GM18867 (cell line): ENCODE measurements at regions not wholly inside any gene's neighbourhood (a gene's known extent, or its start where the extent isn't known, plus 50 kb on each side); places are given as distances from the start of the nearest gene placed in this dataset.
"Not testable (repeated sequence)": the region's sequence is repeated elsewhere in the genome, so short reads cannot be mapped to it uniquely, and the experiment has no call there.

ENCODE experiments used
- ATAC-seq: cut with Tn5 transposase; IDR thresholded peaks from one replicate; pipeline ENCODE4 v1.9.1; 2021; ENCODE audit warnings: mild to moderate bottlenecking, moderate library complexity; ENCODE audit not compliant: unreplicated experiment

DNA sequence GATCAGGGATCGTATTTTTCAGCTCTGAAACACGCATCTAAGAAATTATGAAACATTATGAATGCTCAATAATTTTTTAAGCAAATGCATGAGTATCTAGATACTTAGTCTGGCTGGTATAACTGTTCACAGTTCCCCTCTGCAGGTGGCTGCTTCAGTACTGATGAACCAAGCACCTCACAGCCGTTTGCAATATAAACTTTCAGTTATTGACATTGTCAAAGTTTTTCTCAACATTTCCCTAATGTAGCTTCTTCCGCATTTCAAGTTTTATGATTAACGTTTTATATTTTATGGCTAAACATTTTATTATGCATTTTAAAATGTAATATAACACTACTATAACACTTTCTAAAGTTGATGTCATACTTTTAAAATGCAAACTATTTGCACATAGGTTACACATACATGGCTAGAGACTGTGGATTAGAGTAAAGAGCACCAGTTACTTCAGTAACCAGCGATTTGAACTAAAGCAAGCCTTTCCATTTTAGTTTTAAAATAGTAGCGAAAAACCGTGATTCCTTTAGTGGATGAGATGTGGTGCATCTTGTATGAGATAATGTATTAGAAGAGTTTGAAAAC is 495.4 kb downstream of the XIRP2 start:
- no peak for ATAC-seq

DNA sequence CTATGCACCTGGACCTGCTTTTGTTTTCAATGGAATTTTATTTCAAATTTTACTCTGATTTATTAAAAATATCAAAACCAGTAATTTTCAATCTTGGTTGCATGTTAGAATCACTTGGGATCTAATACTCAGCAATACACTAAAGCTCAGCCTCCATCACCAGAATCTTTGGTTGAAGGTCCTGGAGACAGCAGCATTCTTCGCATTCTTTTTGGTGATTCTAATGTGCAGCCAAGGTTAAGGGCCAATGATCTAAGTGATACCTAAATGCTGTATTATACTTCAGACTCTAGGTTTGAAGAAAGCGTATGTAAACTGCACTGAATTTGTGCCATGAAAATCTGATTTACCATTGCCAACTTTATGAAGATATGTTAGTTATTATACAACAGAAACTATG is 493.1 kb downstream of the XIRP2 start:
- ATAC-seq: no peak

DNA sequence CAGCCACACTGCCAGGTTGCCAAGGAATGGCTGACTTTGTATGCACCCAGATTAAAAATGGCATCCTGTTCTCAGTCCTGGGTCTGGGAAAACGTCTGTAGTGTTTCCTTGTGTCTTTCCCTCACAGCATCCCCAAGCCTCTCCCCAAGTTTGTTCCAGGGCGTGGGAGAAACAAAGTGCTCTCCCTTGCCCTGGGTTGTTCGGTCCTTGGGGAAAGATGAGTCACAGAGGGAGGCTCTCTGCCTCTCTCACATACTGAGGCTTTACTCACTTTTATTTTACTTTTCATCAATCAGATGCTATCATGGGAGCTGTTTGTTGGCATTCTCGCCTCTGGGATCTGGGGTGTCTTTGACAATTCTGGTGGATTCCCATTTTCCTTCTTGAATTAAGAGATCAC is 492.3 kb downstream of the XIRP2 start:
- ATAC-seq: no peak

DNA sequence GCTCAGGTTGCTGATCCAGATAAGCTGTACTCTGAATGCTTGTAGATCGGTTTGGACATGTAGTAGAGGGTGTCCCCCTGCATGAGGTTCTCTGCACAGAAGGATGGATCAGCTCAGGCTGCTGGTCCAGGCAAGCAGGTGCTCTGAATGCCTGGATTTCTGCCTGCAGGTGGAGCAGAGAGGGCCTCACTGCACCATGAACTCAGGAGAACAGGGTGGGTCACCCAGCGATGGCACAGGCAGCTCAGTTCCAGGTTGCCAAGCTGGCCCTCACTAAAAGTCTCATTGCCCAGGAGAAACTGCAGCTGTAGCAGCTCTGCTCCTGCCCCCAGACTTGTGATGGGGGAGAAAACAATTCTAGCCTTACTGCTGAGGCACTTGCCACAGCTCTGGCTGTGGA is 491.8 kb downstream of the XIRP2 start:
- ATAC-seq: no peak

DNA sequence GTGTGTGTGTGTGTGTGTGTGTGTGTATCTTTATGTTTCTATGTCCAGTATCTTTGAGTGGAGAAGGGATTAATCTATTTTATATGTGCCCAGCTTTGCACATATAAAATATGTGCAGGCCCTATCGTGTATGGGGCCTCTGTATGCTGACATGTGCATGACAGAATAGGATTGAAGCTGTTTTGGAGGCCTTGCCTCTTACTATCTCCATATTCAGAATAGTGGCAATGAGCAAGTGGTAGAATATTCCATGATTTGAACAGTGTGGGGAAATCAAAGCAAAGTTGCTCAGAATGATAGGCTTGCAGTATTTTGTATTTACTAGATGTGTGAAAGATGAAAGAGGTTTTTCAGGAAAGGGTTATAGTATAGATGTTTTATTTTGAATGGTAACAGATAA is 480.8 kb downstream of the XIRP2 start:
- ATAC-seq: no peak

DNA sequence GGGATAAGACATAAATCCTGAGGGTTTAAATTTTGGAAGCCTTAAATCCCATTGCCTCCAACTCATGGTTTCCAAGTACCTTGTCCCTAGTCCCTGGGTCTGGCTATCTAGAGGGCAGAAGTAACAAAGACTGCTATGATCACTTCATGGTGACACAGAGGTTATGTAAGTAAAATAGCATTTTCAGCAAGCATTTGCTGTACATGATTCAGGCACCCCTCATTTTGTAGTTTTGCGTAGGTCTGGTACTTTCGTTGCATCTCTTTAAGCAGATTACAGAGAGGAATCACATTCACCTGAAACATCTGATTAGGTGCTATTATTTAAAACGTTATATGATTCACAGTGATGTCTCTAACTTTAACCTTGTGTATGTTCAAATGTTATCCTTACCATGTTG is 480.1 kb downstream of the XIRP2 start:
- ATAC-seq: no peak

DNA sequence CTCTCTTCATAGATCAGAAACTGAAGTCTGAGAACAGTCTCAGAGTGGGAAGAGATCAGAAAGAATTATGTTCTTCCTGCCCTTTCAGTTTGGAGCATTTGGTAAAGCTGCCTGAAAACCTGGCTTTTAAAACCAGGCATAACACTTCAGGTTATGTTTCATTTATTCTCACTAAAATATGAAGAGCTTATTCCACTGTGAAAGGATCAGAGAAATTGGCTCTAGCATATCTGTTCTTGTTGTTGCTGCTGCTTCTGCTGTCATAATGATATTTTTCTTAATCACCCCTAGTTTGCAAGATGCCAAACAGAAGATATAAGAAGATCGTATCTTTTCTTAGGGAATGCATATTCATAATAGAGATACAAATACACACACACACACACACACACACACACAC is 476.9 kb downstream of the XIRP2 start:
- ATAC-seq: no peak

DNA sequence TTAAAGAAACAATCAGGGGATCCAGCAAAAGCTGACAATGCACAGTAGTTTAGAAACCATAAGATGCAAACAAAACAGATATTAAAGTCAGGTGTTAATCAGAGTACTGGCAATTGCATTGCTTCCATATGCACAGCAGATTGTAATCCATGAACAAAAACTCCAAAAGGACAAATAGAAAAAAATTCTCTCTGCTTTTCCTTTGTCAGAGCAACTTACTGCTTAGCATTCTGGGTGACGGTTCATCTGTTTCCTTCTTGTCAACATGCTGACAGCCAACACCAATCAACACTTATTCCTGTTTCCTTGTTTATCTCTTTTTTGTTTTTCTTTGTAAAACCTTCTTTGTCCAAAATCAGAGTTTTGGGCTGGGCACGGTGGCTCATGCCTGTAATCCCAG is 473.1 kb downstream of the XIRP2 start:
- ATAC-seq: no peak

DNA sequence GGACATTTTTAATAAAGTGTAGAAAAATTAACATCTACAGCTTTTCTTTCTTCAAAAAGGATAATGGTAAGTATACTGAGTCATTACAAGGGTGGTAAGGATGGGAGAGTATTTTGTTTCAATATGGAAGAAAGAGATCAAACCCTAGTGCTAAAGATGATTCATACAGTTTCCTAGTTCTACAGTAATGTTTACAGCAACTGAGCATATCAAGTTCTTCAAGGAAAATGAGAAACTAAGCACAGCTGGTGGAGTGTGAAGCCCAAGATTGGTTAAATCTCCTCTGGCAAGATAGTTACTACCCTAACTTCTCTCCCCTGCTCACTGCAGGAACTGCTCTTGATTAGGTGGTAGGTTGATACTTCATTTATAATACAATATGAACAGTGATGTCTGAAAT is 467.5 kb downstream of the XIRP2 start:
- no peak for ATAC-seq

DNA sequence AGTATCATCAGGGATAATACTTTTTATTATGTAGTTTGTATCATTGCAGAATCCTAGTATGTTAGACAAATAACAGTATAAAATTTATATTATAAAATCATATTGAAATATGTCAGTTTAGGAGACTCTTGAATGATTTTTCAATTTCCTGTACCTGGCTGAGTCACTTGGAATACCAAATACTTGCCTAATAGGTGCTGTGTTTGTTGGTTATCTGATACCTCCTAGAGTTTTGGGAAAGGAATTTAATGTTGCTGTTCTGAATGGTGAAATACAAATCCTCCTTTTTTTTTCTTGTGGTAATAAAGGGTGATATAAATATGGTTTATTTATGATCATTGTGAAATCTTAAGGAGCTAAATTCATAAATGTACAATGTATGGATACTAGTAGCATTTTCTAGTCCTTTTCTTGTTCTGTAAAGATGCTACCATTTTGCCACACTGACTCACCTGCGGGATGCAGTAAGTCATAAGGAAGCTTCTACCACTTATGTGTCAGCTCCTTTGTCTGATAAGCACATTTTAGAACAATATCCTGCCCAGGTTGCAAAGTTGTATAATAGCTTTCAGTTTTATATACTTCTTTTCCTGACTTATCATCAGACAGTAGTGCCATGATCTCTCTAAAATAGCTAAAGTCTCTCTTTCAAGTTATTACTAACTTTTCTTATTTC is 465.5 kb downstream of the XIRP2 start:
- no peak for ATAC-seq

DNA sequence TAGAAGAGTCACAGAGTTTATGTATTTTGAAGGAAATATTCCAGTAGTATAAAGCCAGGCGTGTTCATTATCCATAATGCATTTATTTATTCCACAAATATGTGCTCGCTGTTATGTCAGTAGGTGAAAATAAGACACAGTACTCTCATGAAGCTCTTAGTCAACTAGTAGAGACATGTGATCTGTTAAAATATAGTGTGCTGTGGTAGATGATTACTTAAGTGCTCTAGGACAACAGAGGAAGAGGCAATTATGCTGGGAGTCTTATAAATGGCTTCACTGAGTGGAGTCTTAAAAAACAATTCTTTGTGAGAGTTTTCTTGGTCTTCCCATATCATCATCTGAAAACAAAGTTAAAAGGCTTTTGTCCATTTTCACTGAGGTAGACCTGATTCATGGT is 457.3 kb downstream of the XIRP2 start:
- no peak for ATAC-seq

DNA sequence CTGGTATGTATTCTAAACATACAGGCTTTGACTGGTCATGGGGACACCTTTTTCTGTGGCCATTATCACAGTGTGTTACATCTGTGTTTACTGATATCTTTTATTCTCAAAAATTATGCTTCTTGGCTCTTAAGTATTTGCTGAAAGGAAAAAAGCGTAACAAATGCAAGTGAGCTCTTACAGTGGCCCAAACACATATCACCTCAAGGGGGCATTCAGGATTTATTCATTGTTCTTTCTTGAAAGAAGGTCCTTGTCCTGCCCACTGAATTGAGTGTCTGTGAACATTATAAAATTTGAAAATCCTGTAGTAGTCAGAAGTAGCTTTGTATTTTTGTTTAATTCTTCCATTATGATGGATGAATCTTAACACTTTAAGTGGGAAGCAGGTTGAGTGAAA is 454.5 kb downstream of the XIRP2 start:
- no peak for ATAC-seq

DNA sequence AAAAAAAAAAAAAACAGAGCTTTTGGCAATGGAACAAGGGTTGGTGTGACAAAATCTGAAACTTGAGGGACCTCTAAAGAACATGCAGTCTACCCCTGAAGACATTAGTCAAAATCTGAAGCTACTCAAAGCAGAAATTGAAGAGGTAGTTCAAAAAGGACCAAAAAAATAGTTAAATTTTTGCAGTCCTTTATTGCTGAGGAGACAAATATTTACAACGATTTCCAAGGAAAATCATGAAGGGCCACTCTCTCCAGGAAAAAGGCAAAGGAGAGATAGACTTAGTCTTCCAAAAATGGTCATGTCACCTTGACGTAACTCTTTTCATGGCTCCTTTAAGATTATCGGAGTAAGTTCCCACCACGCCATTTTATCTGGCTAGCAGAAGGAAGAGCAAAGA is 452.0 kb downstream of the XIRP2 start:
- no peak for ATAC-seq

DNA sequence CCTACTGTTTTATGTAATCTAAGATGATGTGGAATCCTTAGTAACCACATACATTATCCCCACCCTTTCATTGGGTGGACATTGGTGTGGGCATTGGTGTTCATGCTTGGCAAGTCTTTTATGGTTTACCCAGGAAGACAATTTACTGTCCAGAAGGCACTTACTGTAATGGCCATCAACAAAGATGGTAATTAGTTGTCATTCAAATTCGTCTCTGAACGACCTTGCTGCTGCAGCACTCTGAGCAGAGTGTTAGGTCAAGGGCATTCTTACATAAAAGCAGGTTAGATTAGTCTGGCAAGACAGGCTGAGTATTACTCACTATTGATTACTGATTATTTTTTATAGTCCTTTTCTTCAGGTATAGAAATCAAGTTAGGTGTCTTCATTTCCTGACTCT is 447.9 kb downstream of the XIRP2 start:
- no peak for ATAC-seq

DNA sequence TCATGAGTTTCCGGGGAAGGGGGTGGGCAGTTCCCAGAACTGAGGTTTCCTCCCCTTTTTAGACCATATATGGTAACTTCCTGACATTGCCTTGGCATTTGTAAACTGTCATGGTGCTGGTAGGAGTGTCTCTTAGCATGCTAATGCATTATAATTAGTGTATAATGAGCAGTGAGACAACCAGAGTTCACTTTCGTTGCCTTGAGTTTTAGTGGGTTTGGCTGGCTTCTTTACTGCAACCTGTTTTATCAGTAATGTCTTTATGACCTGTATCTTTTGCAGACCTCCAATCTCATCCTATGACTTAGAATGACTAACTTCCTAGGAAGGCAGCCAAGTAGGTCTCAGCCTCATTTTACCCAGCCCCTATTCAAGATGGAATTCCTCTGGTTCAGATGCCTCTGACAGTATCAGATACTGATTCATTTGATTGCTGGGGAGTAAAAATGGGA is 447.3 kb downstream of the XIRP2 start:
- no peak for ATAC-seq

DNA sequence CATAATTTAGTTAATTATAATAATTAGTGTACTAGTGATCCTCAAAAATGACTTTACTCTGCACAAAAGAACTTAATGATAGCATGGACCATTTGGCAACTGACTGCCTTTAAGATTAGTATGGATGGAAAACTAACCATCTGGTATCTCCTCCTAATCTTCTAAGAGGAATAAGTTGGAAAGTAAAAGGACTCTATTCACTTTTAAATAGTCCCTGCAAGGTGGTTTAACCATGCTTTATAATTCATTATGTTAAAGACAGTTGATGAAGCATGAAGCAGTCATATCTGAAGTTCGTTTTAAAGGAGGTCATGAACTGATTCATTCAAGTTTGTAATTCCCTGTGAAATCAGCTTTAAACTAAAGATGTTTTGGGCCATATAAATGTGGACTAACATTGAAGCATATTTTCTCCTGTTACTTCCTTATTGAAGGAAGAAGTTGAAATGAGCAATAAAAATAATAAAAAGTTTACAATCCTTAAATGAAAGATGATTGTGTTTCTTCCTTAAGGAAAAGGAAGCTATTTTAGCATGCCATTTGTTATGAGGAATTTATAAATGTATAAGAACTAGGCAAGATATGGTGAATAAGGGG is 446.0 kb downstream of the XIRP2 start:
- ATAC-seq: no peak

DNA sequence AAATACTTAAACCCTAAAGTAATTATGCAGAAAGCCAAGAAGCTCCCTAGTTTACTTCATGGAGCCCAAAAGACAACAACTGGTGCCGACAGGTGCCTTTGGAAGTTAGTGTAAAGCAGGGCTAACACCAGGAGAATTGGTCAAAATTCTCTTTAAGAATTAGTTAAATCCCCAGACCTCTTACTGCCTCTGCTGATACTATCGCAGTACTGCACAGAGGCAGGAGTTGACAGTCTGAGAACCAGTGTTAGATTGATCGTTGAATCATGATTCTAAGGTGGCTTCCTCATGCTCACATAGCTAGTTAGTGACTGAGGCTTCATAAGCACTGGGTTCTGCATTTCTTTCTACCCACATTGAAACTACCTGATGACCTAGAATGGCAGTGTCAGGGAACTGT is 445.0 kb downstream of the XIRP2 start:
- no peak for ATAC-seq

DNA sequence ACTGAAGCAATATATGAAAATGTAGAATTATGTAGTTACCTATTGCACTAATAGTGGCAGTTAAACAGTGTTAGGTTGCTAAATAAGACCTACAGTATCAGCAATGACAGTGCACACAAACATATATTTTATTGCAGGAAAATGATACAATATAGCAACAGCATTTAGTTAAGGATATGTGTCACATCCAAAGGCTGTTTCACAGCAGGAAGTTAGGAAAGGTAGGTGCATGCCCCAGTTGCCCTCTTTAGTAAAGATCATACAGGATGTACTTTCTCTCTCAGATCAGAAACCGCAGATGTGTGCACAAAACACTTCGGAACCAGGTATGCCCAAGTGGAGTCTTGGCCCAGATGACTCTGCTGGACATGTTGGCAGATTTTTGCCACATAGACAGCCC is 444.1 kb downstream of the XIRP2 start:
- no peak for ATAC-seq

DNA sequence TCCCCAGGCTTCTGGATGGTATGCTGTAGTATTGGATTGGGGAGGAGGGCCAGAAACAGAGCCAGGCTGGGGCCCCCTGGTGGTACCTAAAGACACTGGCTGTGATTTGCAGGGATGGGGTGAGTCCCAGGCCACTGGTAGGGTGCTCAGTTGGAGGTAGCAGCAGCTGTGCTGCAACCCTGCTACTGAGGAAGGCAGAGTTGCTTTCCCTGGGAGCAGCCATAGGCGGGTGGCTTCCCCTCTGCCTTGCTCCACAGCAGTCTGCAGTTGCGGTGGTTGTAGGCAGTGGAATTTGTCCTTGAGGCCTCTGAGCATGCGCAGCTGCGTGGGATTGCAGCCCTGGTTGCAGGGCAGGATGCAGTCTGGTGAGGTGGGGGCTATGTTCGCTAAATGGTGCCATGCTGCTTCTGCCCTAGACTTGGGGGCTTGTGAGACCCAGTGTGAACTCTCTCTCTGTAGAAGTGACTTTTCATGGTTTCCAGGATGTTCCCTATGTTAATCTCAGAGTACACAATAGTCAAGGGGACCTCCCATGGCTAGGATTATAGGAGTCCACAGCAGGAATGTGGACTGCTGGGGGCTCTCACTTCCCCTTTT is 443.5 kb downstream of the XIRP2 start:
- ATAC-seq: no peak

DNA sequence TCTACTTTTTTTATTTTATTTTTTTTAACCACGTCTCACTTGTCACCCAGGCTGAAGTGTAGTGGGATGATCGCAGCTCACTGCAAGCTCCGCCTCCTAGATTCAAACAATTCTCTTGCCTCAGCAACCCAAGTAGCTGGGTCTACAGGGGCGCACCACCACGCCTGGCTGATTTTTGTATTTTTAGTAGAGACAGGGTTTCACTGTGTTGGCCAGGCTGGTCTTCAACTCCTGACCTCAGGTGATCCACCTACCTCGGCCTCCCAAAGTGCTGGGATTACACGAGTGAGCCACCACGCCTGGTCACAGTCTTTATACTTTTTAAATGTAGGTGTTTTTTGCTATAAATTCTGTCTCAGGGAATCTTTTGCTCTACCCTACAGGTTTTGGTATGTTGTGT is 440.5 kb downstream of the XIRP2 start:
- not testable (repeated sequence) for ATAC-seq

DNA sequence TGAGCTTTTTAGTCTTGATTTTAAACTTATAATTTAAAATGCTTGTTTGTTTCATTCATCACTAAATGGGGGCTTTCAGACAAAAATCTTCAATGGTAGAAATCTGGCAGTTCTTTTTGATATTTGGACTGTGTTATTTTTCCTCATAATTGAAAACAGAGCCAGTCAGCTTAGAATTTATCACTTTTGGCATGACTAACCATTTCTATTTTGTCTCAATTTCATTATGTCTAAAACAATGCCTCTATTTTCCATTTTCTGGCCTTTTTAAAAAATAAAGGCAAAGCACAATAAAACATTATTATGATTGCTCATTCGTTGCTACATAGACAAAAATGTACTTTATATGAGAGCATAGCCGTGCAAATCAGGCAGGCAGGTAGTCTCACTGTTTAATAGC is 434.5 kb downstream of the XIRP2 start:
- no peak for ATAC-seq

DNA sequence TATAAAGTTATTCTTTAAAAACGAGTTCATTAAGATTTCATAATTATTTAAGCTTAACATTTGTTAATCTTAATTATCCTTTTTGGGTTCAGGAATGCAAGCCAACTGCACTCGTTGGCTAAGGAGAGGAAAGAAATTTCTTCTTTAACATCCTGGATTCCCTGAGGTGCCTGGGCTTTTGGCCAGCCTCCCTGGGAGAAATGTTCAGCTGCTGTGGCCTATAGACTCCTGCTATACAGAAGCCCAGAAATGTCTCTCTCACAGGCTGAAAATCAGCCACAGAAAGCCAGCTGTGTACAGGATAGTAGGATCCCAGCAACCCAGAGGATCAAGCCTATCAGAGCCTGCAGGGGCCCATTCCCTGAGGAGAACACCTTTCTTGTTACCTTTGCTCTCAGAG is 430.3 kb downstream of the XIRP2 start:
- no peak for ATAC-seq
